ENCODE measurements at regions not wholly inside any gene's neighbourhood (a gene's known extent, or its start where the extent isn't known, plus 50 kb on each side); places are given as distances from the start of the nearest gene placed in this dataset.

DNA sequence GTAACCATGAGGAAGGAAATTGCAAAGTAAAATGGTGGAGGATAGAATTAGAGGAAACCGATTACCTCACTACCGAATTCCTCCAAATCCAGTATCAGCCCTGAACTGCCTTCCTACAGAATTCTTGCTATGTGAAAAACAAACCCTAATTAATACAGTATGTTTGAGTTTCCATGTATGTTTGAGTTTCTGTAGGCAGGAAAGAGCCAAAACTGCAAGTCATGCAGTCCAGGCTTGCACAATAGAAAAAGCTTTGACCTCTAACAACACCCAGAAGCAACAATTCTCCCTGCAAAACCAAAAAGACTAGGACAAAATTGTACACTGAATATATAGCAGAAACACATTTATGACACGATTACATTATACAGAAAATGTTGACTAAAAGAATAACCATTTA, 614.8 kb downstream of the DIPK2A start:
- no peak for TF ChIP-seq YY1 (IDR thresholded peaks at IDR 0.05; ENCODE audit: insufficient read depth, insufficient read length)
- TF ChIP-seq ZNF274 (IDR thresholded peaks at IDR 0.05; ENCODE audit: low read depth, low read length): no peak
- no peak for TF ChIP-seq SUZ12 (IDR thresholded peaks at IDR 0.05; ENCODE audit: extremely low read depth, insufficient read depth, insufficient read length)

Data from NT2/D1 (cell line).